ENCODE measurements at regions not wholly inside any gene's neighbourhood (a gene's known extent, or its start where the extent isn't known, plus 50 kb on each side); places are given as distances from the start of the nearest gene placed in this dataset.

DNA sequence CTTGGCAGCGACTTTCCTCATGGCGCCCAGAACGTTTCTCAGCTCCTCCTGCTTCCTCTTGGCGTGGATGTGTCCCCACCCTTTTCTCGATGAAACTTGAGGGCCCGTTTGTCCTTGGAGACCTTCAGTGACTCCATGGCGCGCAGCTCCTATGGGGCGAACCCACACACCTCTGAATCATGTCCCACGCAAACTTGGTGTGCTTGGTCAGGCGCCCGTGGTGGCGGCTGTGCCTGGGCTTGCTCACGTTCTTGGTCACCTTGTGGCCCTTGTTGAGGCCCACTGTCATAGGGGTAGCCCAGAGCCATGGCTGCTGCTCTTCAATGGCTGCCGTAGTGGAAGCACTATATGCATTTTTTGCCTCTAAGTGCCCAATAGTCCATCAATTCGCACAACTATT is 117.5 kb upstream of the FOXP2 start:
- intact Hi-C loops (cut with DNase I; ENCODE audit: low total_unique reads), result no loop called here
- no peaks in the 10 kb centered on the region for H3K9me3 ChIP-seq
- no peak overlapping the region for H3K27ac ChIP-seq
- TF ChIP-seq, protein P1, sequence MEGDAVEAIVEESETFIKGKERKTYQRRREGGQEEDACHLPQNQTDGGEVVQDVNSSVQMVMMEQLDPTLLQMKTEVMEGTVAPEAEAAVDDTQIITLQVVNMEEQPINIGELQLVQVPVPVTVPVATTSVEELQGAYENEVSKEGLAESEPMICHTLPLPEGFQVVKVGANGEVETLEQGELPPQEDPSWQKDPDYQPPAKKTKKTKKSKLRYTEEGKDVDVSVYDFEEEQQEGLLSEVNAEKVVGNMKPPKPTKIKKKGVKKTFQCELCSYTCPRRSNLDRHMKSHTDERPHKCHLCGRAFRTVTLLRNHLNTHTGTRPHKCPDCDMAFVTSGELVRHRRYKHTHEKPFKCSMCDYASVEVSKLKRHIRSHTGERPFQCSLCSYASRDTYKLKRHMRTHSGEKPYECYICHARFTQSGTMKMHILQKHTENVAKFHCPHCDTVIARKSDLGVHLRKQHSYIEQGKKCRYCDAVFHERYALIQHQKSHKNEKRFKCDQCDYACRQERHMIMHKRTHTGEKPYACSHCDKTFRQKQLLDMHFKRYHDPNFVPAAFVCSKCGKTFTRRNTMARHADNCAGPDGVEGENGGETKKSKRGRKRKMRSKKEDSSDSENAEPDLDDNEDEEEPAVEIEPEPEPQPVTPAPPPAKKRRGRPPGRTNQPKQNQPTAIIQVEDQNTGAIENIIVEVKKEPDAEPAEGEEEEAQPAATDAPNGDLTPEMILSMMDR (IDR thresholded peaks at IDR 0.05), result no peak
- H3K4me1 ChIP-seq, result no peaks in the 10 kb centered on the region
- no peaks in the 10 kb centered on the region for H3K27me3 ChIP-seq
- H3K4me3 ChIP-seq, result no peak overlapping the region
- H3K36me3 ChIP-seq, result no peaks in the 10 kb centered on the region
- DNase-seq, result no peak

DNA sequence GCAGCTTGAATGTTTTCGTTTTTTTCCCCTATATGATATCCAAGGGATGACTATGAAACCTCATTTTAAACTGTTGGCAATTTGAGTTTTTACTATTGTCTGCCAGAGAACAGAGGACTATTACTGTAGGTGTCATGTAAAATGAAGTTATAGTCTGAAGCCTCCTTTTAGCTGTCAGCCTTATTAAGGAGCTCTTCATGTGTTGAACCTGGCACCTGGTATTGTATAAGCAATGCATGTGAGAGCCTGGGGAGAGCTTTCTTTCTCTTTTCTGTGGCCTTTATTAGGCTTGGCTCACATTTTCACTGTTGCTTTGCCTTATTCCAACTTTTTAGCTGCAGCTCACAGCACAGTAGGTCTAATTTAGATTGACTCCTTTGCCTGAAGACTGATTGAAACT is 119.1 kb upstream of the FOXP2 start:
- Histone ChIP-seq H3K27me3 (no peaks in the 10 kb centered on the region), H3K4me3 (no peak overlapping the region), H3K36me3 (no peaks in the 10 kb centered on the region), H3K27ac (no peak overlapping the region), H3K4me1 (no peaks in the 10 kb centered on the region), H3K9me3 (no peaks in the 10 kb centered on the region)
- DNase-seq, result no peak
- TF ChIP-seq, protein P1 (IDR thresholded peaks at IDR 0.05), result no peak
- intact Hi-C loops (cut with DNase I; ENCODE audit: low total_unique reads), result no loop called here

DNA sequence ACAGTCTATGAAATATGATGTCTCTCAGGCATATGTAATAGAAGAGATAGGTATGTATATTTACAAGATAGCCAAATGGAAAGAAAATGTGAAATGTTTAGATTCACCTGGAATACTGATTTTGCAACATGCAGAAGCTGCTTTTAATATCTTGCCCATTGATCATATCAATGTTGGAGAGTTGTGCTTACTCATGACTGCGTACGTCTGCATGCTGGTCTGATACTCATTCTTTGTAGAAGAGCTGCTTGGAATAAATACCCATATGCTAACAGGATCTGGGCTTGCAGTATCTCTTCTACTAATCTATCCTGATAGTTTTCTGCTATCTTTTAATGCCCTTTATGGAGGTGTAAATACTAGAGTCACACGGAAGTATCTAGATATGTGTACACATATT is 120.6 kb upstream of the FOXP2 start:
- DNase-seq, result no peak
- no peaks in the 10 kb centered on the region for H3K4me1 ChIP-seq
- H3K27me3 ChIP-seq, result no peaks in the 10 kb centered on the region
- H3K9me3 ChIP-seq, result no peaks in the 10 kb centered on the region
- TF ChIP-seq, protein P1 (IDR thresholded peaks at IDR 0.05), result no peak
- no peak overlapping the region for H3K27ac ChIP-seq
- intact Hi-C loops (cut with DNase I; ENCODE audit: low total_unique reads), result no loop called here
- H3K36me3 ChIP-seq, result no peaks in the 10 kb centered on the region
- H3K4me3 ChIP-seq, result no peak overlapping the region

DNA sequence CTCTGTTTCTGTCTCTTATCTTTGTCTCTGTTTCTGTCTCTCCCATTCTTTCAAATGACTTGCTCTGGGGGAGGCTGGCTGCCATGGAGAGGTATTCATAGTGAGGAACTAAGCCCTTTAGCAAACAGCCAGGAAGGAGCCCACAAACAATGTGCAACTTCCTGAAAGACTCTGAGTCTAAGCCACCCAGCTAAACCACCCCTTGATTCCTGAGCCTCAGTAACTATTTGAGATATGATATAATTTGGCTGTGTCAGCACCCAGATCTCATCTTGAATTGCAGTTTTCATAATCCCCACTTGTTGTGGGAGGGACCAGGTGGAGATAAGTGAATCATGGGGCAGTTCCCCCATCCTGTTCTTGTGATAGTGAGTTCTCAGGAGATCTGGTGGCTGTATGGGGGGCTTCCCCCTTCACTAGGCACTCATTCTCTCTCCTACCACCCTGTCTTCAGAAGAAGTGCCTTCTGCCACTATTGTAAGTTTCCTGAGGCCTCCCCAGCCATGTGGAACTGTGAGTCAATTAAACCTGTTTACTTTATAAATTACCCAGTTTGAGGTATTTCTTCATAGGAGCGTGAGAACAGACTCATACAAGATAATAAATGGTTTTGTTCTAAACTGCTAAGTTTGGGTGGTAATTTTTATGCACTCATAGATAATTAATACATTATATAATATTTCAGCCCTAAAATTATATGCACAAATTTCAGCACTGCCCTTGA is 121.2 kb upstream of the FOXP2 start:
- intact Hi-C loops (cut with DNase I; ENCODE audit: low total_unique reads), result no loop called here
- Histone ChIP-seq H3K4me1 (no peaks in the 10 kb centered on the region), H3K9me3 (no peaks in the 10 kb centered on the region), H3K27ac (no peak overlapping the region), H3K36me3 (no peaks in the 10 kb centered on the region), H3K4me3 (no peak overlapping the region), H3K27me3 (no peaks in the 10 kb centered on the region)
- DNase-seq, result no peak
- TF ChIP-seq, protein P1 (IDR thresholded peaks at IDR 0.05), result no peak

DNA sequence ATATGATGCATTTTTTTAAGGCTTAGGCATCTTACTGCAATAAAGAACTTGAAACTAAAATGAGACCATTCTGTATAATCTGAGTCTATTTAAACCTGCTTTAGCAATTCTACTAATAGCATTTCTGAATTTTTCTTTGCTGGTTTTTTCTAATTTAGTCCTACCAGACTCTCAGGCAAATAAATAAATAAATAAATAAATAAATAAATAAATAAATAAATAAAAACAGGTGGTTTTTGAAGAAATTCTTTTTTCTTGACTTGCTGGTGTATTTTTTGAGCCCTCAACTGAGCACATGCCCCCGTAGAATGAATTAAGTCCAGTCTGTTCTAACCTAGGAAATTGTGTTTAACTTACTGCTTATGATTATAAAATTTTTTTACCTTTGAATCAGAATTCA is 134.7 kb upstream of the FOXP2 start:
- intact Hi-C loops (cut with DNase I; ENCODE audit: low total_unique reads), result no loop called here
- TF ChIP-seq, protein P1 (IDR thresholded peaks at IDR 0.05), result no peak
- H3K36me3 ChIP-seq, result no peaks in the 10 kb centered on the region
- no peak overlapping the region for H3K4me3 ChIP-seq
- no peaks in the 10 kb centered on the region for H3K27me3 ChIP-seq
- H3K4me1 ChIP-seq, result no peaks in the 10 kb centered on the region
- H3K27ac ChIP-seq, result no peak overlapping the region
- DNase-seq, result no peak
- H3K9me3 ChIP-seq, result no peaks in the 10 kb centered on the region

DNA sequence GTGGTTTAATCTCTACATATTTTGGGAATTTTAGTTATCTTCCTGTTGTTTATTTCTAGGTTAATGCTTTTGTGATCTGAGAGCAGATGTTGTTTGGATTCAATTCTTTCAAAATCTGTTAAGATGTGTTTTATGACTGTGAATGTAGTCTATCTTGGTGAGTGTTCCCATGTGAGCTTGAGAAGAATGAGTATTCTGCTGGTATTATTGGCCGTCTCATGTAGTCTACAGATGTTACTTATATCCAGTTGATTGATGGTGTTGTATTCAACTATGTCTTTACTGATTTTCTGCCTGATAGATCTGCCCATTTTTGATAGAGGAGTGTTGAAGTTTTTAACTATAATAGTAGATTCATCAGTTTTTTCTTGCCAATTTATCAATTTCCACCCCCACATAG is 141.4 kb upstream of the FOXP2 start:
- H3K36me3 ChIP-seq, result no peaks in the 10 kb centered on the region
- H3K4me3 ChIP-seq, result no peak overlapping the region
- H3K27me3 ChIP-seq, result no peaks in the 10 kb centered on the region
- intact Hi-C loops (cut with DNase I; ENCODE audit: low total_unique reads), result no loop called here
- TF ChIP-seq, protein P1 (IDR thresholded peaks at IDR 0.05), result no peak
- H3K4me1 ChIP-seq, result no peaks in the 10 kb centered on the region
- no peak overlapping the region for H3K27ac ChIP-seq
- no peak for DNase-seq
- H3K9me3 ChIP-seq, result no peaks in the 10 kb centered on the region

All from tibial artery (tissue), 4 donors.